ENCODE measurements at regions not wholly inside any gene's neighbourhood (a gene's known extent, or its start where the extent isn't known, plus 50 kb on each side); places are given as distances from the start of the nearest gene placed in this dataset.
A peak's percentile ranks its signal among the peaks of the same experiment; 100 is the strongest.
"Not testable (repeated sequence)": the region's sequence is repeated elsewhere in the genome, so short reads cannot be mapped to it uniquely, and the experiment has no call there.

DNA sequence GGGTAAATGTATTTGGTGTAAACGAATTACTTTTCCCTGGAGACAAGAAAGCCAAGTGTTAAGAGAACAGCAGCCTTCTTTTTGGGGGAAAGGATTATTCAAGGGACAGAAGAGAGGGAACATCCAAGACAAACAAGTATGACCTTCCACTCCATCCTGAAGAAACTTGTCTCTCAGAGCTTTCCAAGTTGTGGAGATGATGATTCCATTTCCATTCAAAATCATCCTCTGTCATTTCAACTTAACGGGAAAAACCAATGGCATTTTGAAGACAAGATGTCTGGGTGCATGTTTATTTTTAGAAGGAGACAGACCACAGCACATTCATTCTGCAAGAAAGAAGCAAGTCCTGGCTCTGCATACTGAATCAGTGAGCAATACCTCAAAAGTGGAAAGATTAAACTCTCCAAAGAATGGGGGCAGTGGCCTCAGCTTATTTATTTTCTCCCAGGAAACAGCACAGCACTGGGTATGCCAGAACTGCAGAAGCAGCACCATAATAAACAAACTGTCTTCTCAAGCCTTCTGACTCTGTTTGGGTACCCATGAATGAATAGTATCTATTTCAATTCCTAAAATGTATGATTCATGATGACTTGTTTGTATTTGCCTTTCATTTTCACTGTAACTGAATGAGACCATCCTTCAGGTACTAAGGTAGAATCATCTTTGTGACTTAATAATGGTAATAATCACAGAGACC lies 541.0 kb downstream of the RFC3 start:
- DNase-seq (ENCODE audit: low read depth) = peak; percentile 90

GRCh38 chr13:34360702-34361101 lies 542.8 kb downstream of the RFC3 start:
- DNase-seq (ENCODE audit: low read depth) = peak; percentile 73

GRCh38 chr13:34361560-34361959 lies 543.6 kb downstream of the RFC3 start:
- peak; percentile 87 for DNase-seq (ENCODE audit: low read depth)

DNA sequence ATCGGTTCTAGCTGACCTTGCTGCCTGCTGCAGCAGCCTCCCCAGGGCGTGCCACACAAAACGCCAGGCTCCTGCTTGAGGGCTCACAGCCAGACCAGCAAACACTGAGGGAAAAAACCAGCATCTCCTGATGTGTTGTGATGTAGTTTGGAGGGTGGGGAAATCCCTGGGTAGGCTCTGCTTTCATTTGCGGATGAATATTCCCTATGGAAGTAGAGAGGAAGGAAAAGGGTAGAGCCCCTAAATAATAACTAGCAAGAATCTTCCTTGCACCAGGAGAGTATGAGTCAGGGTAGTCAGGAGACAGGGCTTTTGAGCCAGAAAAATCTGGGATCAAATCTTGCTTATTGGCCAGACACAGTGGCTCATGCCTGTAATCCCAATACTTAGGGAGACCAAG lies 545.3 kb downstream of the RFC3 start:
- no peak for DNase-seq (ENCODE audit: low read depth)

DNA sequence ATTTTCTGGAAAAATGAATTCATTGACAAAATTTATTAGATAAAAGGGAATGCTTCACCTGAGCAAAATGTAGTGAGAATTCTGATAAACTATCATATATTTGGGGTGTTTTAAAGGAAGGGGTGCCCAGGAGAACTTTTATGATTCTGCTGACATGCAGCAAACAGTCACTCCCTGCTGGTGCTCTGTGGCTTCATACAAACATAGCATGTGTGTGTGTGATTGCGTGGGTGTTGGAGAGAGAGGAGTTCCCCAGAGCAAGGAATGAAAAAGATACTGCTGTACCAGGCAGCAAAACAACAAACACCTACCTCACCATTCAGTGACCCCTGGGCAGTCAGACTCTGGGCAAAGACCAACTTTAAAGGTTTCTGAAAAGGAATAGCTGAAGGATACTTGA lies 546.7 kb downstream of the RFC3 start:
- DNase-seq (ENCODE audit: low read depth) = no peak

- DNase-seq (ENCODE audit: low read depth) = peak; percentile 58
Measured at GRCh38 chr13:34369931-34370330, 552.0 kb downstream of the RFC3 start.

DNA sequence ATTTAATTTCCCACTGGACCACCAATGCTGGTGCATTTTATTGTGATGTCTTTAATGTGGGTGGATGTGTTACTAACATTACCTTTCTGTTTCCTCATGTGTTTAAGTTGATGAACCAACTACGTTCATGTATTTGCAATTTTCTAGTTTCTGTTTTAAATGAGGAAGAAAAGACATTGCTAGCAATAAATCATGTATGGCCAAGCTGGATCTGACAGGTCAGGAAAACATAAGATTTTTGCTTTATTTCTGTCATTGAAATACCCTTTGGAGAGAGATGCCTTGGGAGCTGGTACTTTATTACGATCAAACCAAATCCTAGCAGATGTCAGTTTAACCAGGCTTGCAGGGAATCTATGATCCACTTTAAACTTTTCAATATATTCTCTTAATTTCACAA lies 553.2 kb downstream of the RFC3 start:
- no peak for DNase-seq (ENCODE audit: low read depth)

GRCh38 chr13:34371645-34372395 lies 553.9 kb downstream of the RFC3 start:
- no peak for DNase-seq (ENCODE audit: low read depth)

DNA sequence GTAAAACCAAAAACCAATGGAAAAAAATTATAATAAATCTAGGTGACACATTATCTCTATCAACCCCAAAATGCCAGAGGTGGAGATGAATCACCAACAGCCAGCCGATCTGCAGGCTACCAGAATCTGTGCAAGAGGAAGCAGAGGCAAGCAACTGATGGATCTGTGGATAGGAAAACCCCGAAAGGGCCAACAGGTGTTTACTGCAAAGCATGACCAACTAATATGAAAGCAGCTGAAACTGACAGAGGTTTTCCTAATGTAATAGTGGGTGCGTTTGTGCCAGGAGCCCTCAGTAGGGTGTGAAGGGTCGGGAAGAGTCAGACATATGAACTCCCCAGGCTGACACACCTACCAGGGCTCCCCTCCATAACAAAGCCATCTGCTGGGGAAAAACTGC lies 554.6 kb downstream of the RFC3 start:
- DNase-seq (ENCODE audit: low read depth) = peak; percentile 81

DNA sequence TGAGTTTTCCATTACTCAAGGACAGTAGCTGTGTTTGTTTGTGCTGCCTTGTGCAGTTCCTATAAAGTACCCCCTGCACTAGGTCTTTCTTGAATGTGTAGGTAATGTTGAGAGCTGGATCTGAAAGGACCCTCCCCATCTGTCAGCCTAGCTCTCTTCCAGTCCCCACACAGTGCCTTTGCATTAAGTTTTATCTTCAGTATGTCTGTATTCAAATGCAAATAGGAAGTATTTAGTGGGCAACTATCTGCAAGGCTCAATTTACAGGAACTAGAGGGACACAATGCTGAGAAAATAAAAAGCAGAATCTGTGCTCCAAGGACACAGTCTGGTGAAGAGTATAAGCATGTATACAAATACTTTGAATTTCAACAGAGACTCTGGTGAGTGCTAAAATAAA lies 558.5 kb downstream of the RFC3 start:
- DNase-seq (ENCODE audit: low read depth) = no peak

DNA sequence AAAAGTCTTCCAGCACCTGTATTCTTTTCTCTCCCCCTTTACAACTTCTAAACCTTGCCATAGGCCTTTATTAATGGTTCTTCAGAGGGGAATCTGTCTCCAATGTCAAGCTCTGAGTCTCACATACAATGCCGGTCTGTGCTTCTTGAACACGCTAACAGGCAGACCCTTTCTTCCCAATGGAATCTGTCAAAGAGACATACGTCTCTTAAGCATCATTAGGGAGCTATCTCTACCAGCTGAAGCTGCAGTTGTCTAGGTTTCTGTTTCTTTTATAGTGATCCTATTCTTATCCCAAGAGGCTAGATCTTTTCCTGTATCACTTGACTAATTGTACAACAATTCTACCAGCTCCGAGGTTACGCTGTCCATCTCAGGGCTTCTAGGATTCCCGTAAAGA lies 560.8 kb upstream of the NBEA start:
- DNase-seq (ENCODE audit: low read depth) = no peak

GRCh38 chr13:34383728-34384127 lies 558.3 kb upstream of the NBEA start:
- no peak for DNase-seq (ENCODE audit: low read depth)

DNA sequence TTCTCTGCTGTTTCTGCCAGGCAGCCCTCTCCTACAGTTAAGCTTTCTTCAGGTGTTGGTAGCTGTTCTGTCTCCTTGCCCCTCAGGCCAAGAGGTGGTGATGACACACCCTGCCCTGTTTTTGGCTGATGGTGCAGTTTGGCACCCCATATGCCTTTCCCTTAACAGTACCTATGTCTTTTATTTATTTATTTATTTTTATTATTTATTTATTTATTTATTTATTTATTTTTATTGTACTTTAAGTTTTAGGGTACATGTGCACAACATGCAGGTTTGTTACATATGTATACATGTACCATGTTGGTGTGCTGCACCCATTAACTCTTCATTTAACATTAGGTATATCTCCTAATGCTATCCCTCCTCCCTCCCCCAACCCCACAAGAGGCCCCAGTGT lies 555.8 kb upstream of the NBEA start:
- not testable (repeated sequence) for DNase-seq (ENCODE audit: low read depth)

- DNase-seq (ENCODE audit: low read depth) = peak; percentile 86
Measured at GRCh38 chr13:34391076-34391475, 551.0 kb upstream of the NBEA start.

GRCh38 chr13:34401696-34402095 lies 540.4 kb upstream of the NBEA start:
- no peak for DNase-seq (ENCODE audit: low read depth)

- no peak for DNase-seq (ENCODE audit: low read depth)
Measured at GRCh38 chr13:34405410-34406181, 536.5 kb upstream of the NBEA start.

GRCh38 chr13:34408640-34409039 lies 533.4 kb upstream of the NBEA start:
- no peak for DNase-seq (ENCODE audit: low read depth)

DNA sequence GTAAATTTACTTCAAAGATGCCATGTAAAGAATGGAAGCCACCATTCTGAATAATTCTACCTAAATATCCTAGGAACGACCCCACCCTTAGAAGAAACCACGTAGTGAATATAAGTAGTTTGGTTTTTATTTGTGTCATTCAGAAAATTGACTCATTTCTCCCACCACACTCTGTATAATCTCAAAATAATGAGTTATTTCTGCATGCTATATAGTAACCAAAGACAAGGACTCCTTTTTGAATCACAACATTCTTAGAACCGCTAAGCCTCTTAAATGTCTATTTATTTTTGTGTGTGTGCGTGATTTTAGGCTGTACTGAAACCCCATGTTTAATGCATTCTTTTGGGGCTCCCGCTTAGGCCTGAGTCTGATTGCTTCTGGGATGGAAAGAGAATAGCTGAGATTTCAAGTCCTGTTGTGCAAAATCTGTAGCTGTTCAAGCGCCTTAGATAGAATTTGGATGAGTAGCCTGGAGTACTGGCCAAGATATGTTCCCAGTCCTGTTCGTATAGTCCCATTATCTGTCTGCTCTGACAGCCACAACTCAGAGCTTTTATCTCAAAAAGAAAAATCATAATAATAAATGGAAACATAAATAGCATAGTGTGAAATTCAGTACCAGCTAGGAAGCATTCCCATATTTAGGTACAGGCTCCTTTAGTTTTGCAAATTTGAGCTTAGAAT lies 532.4 kb upstream of the NBEA start:
- no peak for DNase-seq (ENCODE audit: low read depth)

DNA sequence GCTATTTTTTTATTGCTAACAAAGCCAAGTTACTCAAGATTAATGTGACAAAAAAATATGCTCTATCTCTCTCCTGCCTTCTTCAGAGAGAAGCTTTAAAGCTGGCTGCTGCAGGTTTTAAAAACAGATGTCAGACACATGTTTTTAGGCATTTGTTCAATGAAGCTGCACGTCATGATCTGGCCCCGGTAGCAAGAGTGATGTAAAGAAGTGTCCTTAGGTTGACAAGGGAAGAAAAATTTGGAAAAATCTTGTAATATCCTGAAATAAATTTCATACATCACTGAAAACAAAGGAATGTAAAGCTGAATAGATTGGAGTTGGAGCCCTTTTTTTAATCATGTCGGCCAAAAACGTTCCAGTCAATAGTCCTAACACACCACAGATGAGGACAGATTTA lies 531.4 kb upstream of the NBEA start:
- DNase-seq (ENCODE audit: low read depth) = no peak

GRCh38 chr13:34411177-34411576 lies 530.9 kb upstream of the NBEA start:
- no peak for DNase-seq (ENCODE audit: low read depth)

DNA sequence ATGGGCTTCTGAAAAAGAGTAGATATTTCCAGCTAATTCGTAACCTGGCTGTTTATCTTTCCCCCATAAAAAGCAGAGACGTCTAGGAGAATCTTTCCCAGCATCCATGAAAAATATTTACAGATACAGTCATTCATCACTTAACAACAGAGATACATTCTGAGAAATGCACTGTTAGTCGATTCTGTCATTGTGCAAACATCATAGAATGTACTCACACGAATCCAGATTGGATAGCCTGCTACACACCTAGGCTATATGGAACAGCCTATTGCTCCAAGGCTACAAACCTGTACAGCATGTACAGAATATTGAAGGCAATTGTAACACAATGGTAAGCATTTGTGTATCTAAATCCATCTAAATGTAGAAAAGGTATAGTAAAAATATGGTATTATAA lies 530.2 kb upstream of the NBEA start:
- DNase-seq (ENCODE audit: low read depth) = peak; percentile 10

DNA sequence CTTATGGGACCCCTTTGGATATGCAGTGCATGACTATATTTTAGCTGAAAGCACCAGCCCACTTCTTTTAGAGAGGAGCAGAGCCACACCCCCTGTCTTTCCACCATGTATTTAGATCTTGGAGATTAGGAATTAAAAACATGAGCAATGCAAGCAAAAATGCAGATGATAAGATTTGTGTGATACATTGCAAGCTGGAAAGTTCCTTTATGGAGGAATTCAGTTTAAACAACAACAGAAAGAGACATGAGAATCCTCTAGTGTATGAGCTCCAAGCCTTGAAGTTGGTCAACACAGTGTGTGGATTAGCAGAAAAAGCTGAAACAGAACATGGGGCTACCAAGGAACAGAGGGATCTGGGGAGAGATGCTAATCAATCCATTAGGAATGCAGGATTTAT lies 529.8 kb upstream of the NBEA start:
- peak; percentile 36 for DNase-seq (ENCODE audit: low read depth)
